ENCODE measurements at regions not wholly inside any gene's neighbourhood (a gene's known extent, or its start where the extent isn't known, plus 50 kb on each side); places are given as distances from the start of the nearest gene placed in this dataset.

DNA sequence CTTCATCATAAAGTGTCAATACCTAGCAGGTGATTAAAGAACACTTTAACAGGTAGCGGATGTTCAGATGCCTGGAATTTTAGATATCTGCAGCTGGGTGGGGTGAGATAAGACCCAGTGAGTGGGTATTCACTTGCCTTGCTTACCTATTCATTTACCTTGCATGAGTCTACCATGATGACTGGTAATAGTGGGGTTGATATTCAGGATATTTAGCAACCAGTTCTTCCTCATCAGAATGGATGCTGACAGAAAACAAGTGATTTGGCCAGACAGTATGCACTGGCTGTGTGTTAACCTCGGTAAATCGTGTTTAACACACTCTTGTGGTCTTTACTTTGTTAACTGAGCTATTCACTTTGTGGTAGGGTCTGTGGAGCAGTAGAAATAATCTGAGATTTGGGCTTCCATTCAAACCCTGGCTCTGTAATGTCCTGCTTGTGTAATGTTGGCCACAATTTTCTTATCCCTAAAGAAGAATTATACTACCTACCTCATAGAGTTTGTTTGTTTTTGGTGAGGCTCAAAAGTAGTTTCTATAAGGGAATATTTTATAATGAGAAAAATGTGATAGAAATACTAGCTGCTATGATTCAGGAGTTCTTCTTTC lies 391.9 kb upstream of the TBL1XR1 start:
- CTCF ChIA-PET, result no interaction called here
- intact Hi-C loops (cut with micrococcal nuclease; ENCODE audit: unreplicated experiment), result no loop called here
- no TSS peak for BruUV-seq (replicated peaks)

DNA sequence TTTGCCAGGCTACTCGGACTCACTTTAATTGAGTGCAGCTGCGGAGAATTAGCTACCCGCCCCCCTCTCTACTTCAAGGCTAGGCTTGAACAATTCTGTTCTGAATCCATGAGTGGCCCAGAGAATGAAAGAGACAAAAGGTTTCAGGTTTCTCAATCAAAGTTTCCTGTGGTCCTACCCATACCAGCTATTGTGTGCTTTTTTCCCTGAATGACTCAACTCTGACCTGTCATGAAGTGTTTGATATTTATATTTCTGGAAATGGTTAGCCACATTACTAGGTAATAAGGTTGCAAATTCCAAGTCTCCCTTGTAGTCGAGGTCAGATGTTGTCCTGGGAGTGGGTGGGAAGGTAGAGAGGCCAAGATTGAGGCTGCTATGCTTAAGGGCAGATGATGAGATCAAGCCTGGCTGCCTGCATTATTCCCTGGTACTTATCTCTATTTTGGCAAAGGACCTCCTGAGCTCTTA lies 392.7 kb upstream of the TBL1XR1 start:
- TF ChIP-seq CTCF (IDR thresholded peaks at IDR 0.05; ENCODE audit: insufficient read depth in 1 of 2, low read depth in 1 of 2, low read length in 1 of 2, severe bottlenecking in 1 of 2, unreplicated experiment in 1 of 2), result no peak
- Mint-ChIP-seq H3K9me3 (ENCODE audit: unreplicated experiment) (no peaks in the 10 kb centered on the region), H3K4me1 (ENCODE audit: low read depth, unreplicated experiment) (peaks cover 15% of the 10 kb centered on the region), H3K27ac (ENCODE audit: unreplicated experiment) (no peak overlapping the region), H3K4me3 (ENCODE audit: unreplicated experiment) (no peak overlapping the region), H3K36me3 (ENCODE audit: insufficient read depth, unreplicated experiment) (no peaks in the 10 kb centered on the region), H3K27me3 (ENCODE audit: insufficient read depth, unreplicated experiment) (no peaks in the 10 kb centered on the region)
- POLR2A ChIA-PET, result no interaction called here
- CTCF ChIA-PET, result interaction anchor here (0.6 kb wide), 1 partner anchor 406 kb away, joined by 4 read pairs; no protein-coding TSS in a partner anchor
- H3K4me1 ChIP-seq, result peaks cover 35% of the 10 kb centered on the region; the same call in 1 of the 2 replicates
- no peaks in the 10 kb centered on the region for H3K36me3 ChIP-seq (ENCODE audit: control insufficient read depth, insufficient read depth, low read length)
- intact Hi-C loops (cut with micrococcal nuclease; ENCODE audit: unreplicated experiment), result loop anchor here (5.0 kb wide), 1 partner anchor 82 kb away; no protein-coding TSS in a partner anchor
- no peak overlapping the region for H3K4me3 ChIP-seq (ENCODE audit: low read depth, low read length)
- no peaks in the 10 kb centered on the region for H3K27me3 ChIP-seq (replicated peaks; ENCODE audit: control insufficient read depth, insufficient read depth, low read length)
- H3K9me3 ChIP-seq, result 0 out of 2 replicates have a peak, but pooled peaks cover 5% of the 10 kb centered on the region
- no TSS peak for BruUV-seq (replicated peaks)
- DNase-seq, result peak in 1 of 2 experiments; percentile 50

More for the DNA sequence above, 391.9 kb upstream of the TBL1XR1 start:
- POLR2A ChIA-PET, result no interaction called here
- Mint-ChIP-seq H3K27ac (ENCODE audit: unreplicated experiment) (no peak overlapping the region), H3K9me3 (ENCODE audit: unreplicated experiment) (no peaks in the 10 kb centered on the region), H3K4me3 (ENCODE audit: unreplicated experiment) (no peak overlapping the region), H3K36me3 (ENCODE audit: insufficient read depth, unreplicated experiment) (no peaks in the 10 kb centered on the region), H3K27me3 (ENCODE audit: insufficient read depth, unreplicated experiment) (no peaks in the 10 kb centered on the region), H3K4me1 (ENCODE audit: low read depth, unreplicated experiment) (peaks cover 14% of the 10 kb centered on the region)
- Histone ChIP-seq H3K4me1 (peaks cover 27% of the 10 kb centered on the region; the same call in 1 of the 2 replicates), H3K27me3 (replicated peaks; ENCODE audit: control insufficient read depth, insufficient read depth, low read length) (no peaks in the 10 kb centered on the region), H3K36me3 (ENCODE audit: control insufficient read depth, insufficient read depth, low read length) (no peaks in the 10 kb centered on the region), H3K4me3 (ENCODE audit: low read depth, low read length) (no peak overlapping the region), H3K9me3 (0 out of 2 replicates have a peak, but pooled peaks cover 5% of the 10 kb centered on the region)
- TF ChIP-seq CTCF (IDR thresholded peaks at IDR 0.05; ENCODE audit: insufficient read depth in 1 of 2, low read depth in 1 of 2, low read length in 1 of 2, severe bottlenecking in 1 of 2, unreplicated experiment in 1 of 2), result no peak
- no peak for DNase-seq

- intact Hi-C loops (cut with micrococcal nuclease; ENCODE audit: unreplicated experiment), result loop anchor here (5.0 kb wide), 1 partner anchor 81 kb away; no protein-coding TSS in a partner anchor
Measured at GRCh38 chr3:177590826-177591225, 393.5 kb upstream of the TBL1XR1 start.

More at GRCh38 chr3:177590826-177591225, 393.5 kb upstream of the TBL1XR1 start:
- POLR2A ChIA-PET, result no interaction called here
- Mint-ChIP-seq H3K36me3 (ENCODE audit: insufficient read depth, unreplicated experiment) (no peaks in the 10 kb centered on the region), H3K4me3 (ENCODE audit: unreplicated experiment) (no peak overlapping the region), H3K27ac (ENCODE audit: unreplicated experiment) (no peak overlapping the region), H3K9me3 (ENCODE audit: unreplicated experiment) (no peaks in the 10 kb centered on the region), H3K27me3 (ENCODE audit: insufficient read depth, unreplicated experiment) (no peaks in the 10 kb centered on the region), H3K4me1 (ENCODE audit: low read depth, unreplicated experiment) (peaks cover 15% of the 10 kb centered on the region)
- Histone ChIP-seq H3K9me3 (0 out of 2 replicates have a peak, but pooled peaks cover 5% of the 10 kb centered on the region), H3K36me3 (ENCODE audit: control insufficient read depth, insufficient read depth, low read length) (no peaks in the 10 kb centered on the region), H3K27me3 (replicated peaks; ENCODE audit: control insufficient read depth, insufficient read depth, low read length) (no peaks in the 10 kb centered on the region), H3K4me3 (ENCODE audit: low read depth, low read length) (no peak overlapping the region), H3K4me1 (peaks cover 36% of the 10 kb centered on the region; the same call in 1 of the 2 replicates)
- TF ChIP-seq CTCF (IDR thresholded peaks at IDR 0.05; ENCODE audit: insufficient read depth in 1 of 2, low read depth in 1 of 2, low read length in 1 of 2, severe bottlenecking in 1 of 2, unreplicated experiment in 1 of 2), result no peak
- CTCF ChIA-PET, result interaction anchor here (0.6 kb wide), 1 partner anchor 407 kb away, joined by 4 read pairs; no protein-coding TSS in a partner anchor
- DNase-seq, result no peak
- no TSS peak for BruUV-seq (replicated peaks)

Measured in Caco-2 (cell line).